Activated CD8-positive, alpha-beta T cell treated with anti-CD3 and anti-CD28 coated beads, Interleukin-2, amount 10 ng/mL, durations not matched to agents 7 days and 5 days (primary cell): ENCODE measurements at regions not wholly inside any gene's neighbourhood (a gene's known extent, or its start where the extent isn't known, plus 50 kb on each side); places are given as distances from the start of the nearest gene placed in this dataset.
A peak's percentile ranks its signal among the peaks of the same experiment; 100 is the strongest.

Experiments
- ATAC-seq: fragments of 150-1000 bp; cut with Tn5 transposase; one replicate; pipeline ENCODE4 v1.10.0; 2021; ENCODE audit warnings: moderate library complexity
- CTCF ChIA-PET: fragments of 350-600 bp; sonication (Branson Sonifier 250); formaldehyde crosslinking; loops from one replicate; lab custom pipeline; 2021; ENCODE audit warnings: antibody characterized with exemption; lab: Charles Lee
- POLR2A ChIA-PET: fragments of 350-600 bp; sonication (Branson Sonifier 250); formaldehyde crosslinking; loops from one replicate; lab custom pipeline; 2021; ENCODE audit warnings: antibody characterized with exemption; lab: Charles Lee
- DNase-seq: peaks from one replicate; pipeline ENCODE4 v3.0.0-alpha.2; 2020
- H3K27ac Mint-ChIP-seq: one replicate; pipeline ENCODE4 v1.8.0; 2021; ENCODE audit warnings: mild to moderate bottlenecking, mixed read lengths
- H3K27me3 Mint-ChIP-seq: one replicate; pipeline ENCODE4 v1.8.0; 2021; ENCODE audit warnings: low read depth, mixed read lengths
- H3K36me3 Mint-ChIP-seq: one replicate; pipeline ENCODE4 v1.8.0; 2021; ENCODE audit warnings: low read depth, mixed read lengths
- H3K4me1 Mint-ChIP-seq: one replicate; pipeline ENCODE4 v1.8.0; 2021; ENCODE audit warnings: low read depth, mixed read lengths
- H3K4me3 Mint-ChIP-seq: one replicate; pipeline ENCODE4 v1.8.0; 2021; ENCODE audit warnings: mild to moderate bottlenecking, mixed read lengths
- H3K9me3 Mint-ChIP-seq: one replicate; pipeline ENCODE4 v1.8.0; 2022; ENCODE audit warnings: mixed read lengths; ENCODE audit not compliant: insufficient read depth

GRCh38 chr12:3988519-3989217 lies 115.5 kb upstream of the PARP11 start:
- Mint-ChIP-seq H3K4me3 (peak overlapping the region; percentile 29), H3K4me1 (peaks cover 25% of the 10 kb centered on the region), H3K27me3 (peaks cover 7% of the 10 kb centered on the region), H3K27ac (peak overlapping the region; percentile 86), H3K9me3 (no peaks in the 10 kb centered on the region), H3K36me3 (peaks cover 2% of the 10 kb centered on the region)
- ATAC-seq (peak; percentile 82), DNase-seq (peak; percentile 48)
- CTCF ChIA-PET = interaction anchor here (0.6 to 12.6 kb wide), 20 partner anchors 10 to 688 kb away, joined by 3 to 186 read pairs (median 4); no protein-coding TSS in a partner anchor
- POLR2A ChIA-PET = interaction anchor here (0.6 to 1.8 kb wide), 14 partner anchors 10 to 285 kb away, joined by 3 to 6 read pairs (median 4); partner anchors contain the start of genes CCND2 and PARP11

GRCh38 chr12:3987571-3987970 lies 114.4 kb upstream of the PARP11 start:
- Mint-ChIP-seq H3K27me3 (peaks cover 2% of the 10 kb centered on the region), H3K36me3 (peaks cover 2% of the 10 kb centered on the region), H3K4me1 (peaks cover 25% of the 10 kb centered on the region), H3K4me3 (no peak overlapping the region), H3K27ac (no peak overlapping the region), H3K9me3 (peaks cover under 1% of the 10 kb centered on the region)
- POLR2A ChIA-PET = interaction anchor here (0.8 to 1.8 kb wide), 7 partner anchors 17 to 286 kb away, joined by 3 to 5 read pairs (median 3); partner anchors contain the start of genes CCND2 and PARP11
- CTCF ChIA-PET = interaction anchor here (0.7 to 12.6 kb wide), 11 partner anchors 9 to 289 kb away, joined by 3 to 186 read pairs (median 4); no protein-coding TSS in a partner anchor
- DNase-seq = no peak
- ATAC-seq = no peak

- peaks cover 2% of the 10 kb centered on the region for H3K36me3 Mint-ChIP-seq
- H3K27me3 Mint-ChIP-seq = no peaks in the 10 kb centered on the region
- ATAC-seq = no peak
- no peak overlapping the region for H3K4me3 Mint-ChIP-seq
- ChIA-PET POLR2A (no interaction called here), CTCF (interaction anchor here (1.3 kb wide), 1 partner anchor 95 kb away, joined by 3 read pairs; no protein-coding TSS in a partner anchor)
- peaks cover 26% of the 10 kb centered on the region for H3K4me1 Mint-ChIP-seq
- H3K27ac Mint-ChIP-seq = no peak overlapping the region
- H3K9me3 Mint-ChIP-seq = peaks cover 10% of the 10 kb centered on the region
- no peak for DNase-seq
Measured at GRCh38 chr12:3980504-3981272, 107.5 kb upstream of the PARP11 start.

GRCh38 chr12:3977621-3978020 lies 104.4 kb upstream of the PARP11 start:
- Mint-ChIP-seq H3K27ac (no peak overlapping the region), H3K27me3 (no peaks in the 10 kb centered on the region), H3K4me1 (peaks cover 54% of the 10 kb centered on the region), H3K4me3 (no peak overlapping the region), H3K9me3 (peaks cover 16% of the 10 kb centered on the region), H3K36me3 (peaks cover 6% of the 10 kb centered on the region)
- CTCF ChIA-PET = interaction anchor here (0.7 to 2.2 kb wide), 4 partner anchors 15 to 129 kb away, joined by 3 to 12 read pairs (median 3); no protein-coding TSS in a partner anchor
- POLR2A ChIA-PET = no interaction called here
- ATAC-seq = no peak
- DNase-seq = no peak

GRCh38 chr12:3976351-3976938 lies 103.2 kb upstream of the PARP11 start:
- Mint-ChIP-seq H3K9me3 (peaks cover 13% of the 10 kb centered on the region), H3K4me1 (peaks cover 62% of the 10 kb centered on the region), H3K36me3 (peaks cover 8% of the 10 kb centered on the region), H3K4me3 (no peak overlapping the region), H3K27me3 (no peaks in the 10 kb centered on the region), H3K27ac (peak overlapping the region; percentile 72)
- CTCF ChIA-PET = interaction anchor here (0.7 to 9.7 kb wide), 12 partner anchors 11 to 439 kb away, joined by 3 to 79 read pairs (median 4); no protein-coding TSS in a partner anchor
- peak; percentile 29 for DNase-seq
- peak; percentile 52 for ATAC-seq
- POLR2A ChIA-PET = interaction anchor here (1.0 to 2.0 kb wide), 3 partner anchors 12 to 299 kb away, joined by 4 to 6 read pairs (median 4); no protein-coding TSS in a partner anchor

- peaks cover 13% of the 10 kb centered on the region for H3K9me3 Mint-ChIP-seq
- ChIA-PET CTCF (interaction anchor here (0.7 to 9.7 kb wide), 11 partner anchors 11 to 440 kb away, joined by 3 to 79 read pairs (median 4); no protein-coding TSS in a partner anchor), POLR2A (interaction anchor here (2.0 kb wide), 1 partner anchor 13 kb away, joined by 6 read pairs; no protein-coding TSS in a partner anchor)
- H3K27me3 Mint-ChIP-seq = no peaks in the 10 kb centered on the region
- DNase-seq = no peak
- H3K4me1 Mint-ChIP-seq = peaks cover 60% of the 10 kb centered on the region
- peak overlapping the region; percentile 3 for H3K27ac Mint-ChIP-seq
- peaks cover 8% of the 10 kb centered on the region for H3K36me3 Mint-ChIP-seq
- H3K4me3 Mint-ChIP-seq = no peak overlapping the region
- ATAC-seq = no peak
Measured at GRCh38 chr12:3975652-3976051, 102.5 kb upstream of the PARP11 start.

GRCh38 chr12:3974883-3975282 lies 101.7 kb upstream of the PARP11 start:
- Mint-ChIP-seq H3K4me3 (no peak overlapping the region), H3K27me3 (no peaks in the 10 kb centered on the region), H3K4me1 (peaks cover 60% of the 10 kb centered on the region), H3K27ac (peak overlapping the region; percentile 81), H3K36me3 (peaks cover 8% of the 10 kb centered on the region), H3K9me3 (peaks cover 13% of the 10 kb centered on the region)
- DNase-seq (no peak), ATAC-seq (no peak)
- ChIA-PET POLR2A (interaction anchor here (0.9 kb wide), 1 partner anchor 27 kb away, joined by 4 read pairs; no protein-coding TSS in a partner anchor), CTCF (interaction anchor here (0.9 to 9.7 kb wide), 6 partner anchors 8 to 91 kb away, joined by 3 to 79 read pairs (median 17); no protein-coding TSS in a partner anchor)

GRCh38 chr12:3973973-3974644 lies 100.9 kb upstream of the PARP11 start:
- peaks cover 60% of the 10 kb centered on the region for H3K4me1 Mint-ChIP-seq
- peaks cover under 1% of the 10 kb centered on the region for H3K27me3 Mint-ChIP-seq
- ChIA-PET CTCF (interaction anchor here (0.9 to 9.7 kb wide), 8 partner anchors 8 to 302 kb away, joined by 3 to 79 read pairs (median 12); no protein-coding TSS in a partner anchor), POLR2A (interaction anchor here (0.5 to 1.7 kb wide), 7 partner anchors 11 to 313 kb away, joined by 3 to 7 read pairs (median 3); partner anchors contain the start of gene CCND2)
- peak overlapping the region; percentile 81 for H3K27ac Mint-ChIP-seq
- H3K36me3 Mint-ChIP-seq = peaks cover 8% of the 10 kb centered on the region
- peaks cover 13% of the 10 kb centered on the region for H3K9me3 Mint-ChIP-seq
- H3K4me3 Mint-ChIP-seq = peak overlapping the region; percentile 20
- DNase-seq (no peak), ATAC-seq (peak; percentile 42)

- H3K4me1 Mint-ChIP-seq = peaks cover 60% of the 10 kb centered on the region
- ATAC-seq (peak; percentile 20), DNase-seq (no peak)
- H3K27ac Mint-ChIP-seq = peak overlapping the region; percentile 75
- POLR2A ChIA-PET = interaction anchor here (0.5 to 1.7 kb wide), 5 partner anchors 196 to 314 kb away, joined by 3 to 7 read pairs (median 3); partner anchors contain the start of gene CCND2
- peaks cover 13% of the 10 kb centered on the region for H3K9me3 Mint-ChIP-seq
- CTCF ChIA-PET = interaction anchor here (1.0 to 9.7 kb wide), 7 partner anchors 9 to 303 kb away, joined by 3 to 79 read pairs (median 14); no protein-coding TSS in a partner anchor
- peaks cover 8% of the 10 kb centered on the region for H3K36me3 Mint-ChIP-seq
- peaks cover 2% of the 10 kb centered on the region for H3K27me3 Mint-ChIP-seq
- H3K4me3 Mint-ChIP-seq = peak overlapping the region; percentile 32
Measured at GRCh38 chr12:3973269-3973884, 100.2 kb upstream of the PARP11 start.

- H3K27ac Mint-ChIP-seq = peak overlapping the region; percentile 75
- peaks cover 13% of the 10 kb centered on the region for H3K9me3 Mint-ChIP-seq
- H3K4me3 Mint-ChIP-seq = peak overlapping the region; percentile 34
- ChIA-PET POLR2A (interaction anchor here (1.4 kb wide), 1 partner anchor 10 kb away, joined by 4 read pairs; no protein-coding TSS in a partner anchor), CTCF (interaction anchor here (1.2 to 9.7 kb wide), 5 partner anchors 9 to 134 kb away, joined by 3 to 79 read pairs (median 30); no protein-coding TSS in a partner anchor)
- peaks cover 8% of the 10 kb centered on the region for H3K36me3 Mint-ChIP-seq
- ATAC-seq = peak; percentile 38
- H3K4me1 Mint-ChIP-seq = peaks cover 55% of the 10 kb centered on the region
- H3K27me3 Mint-ChIP-seq = peaks cover 2% of the 10 kb centered on the region
- peak; percentile 70 for DNase-seq
Measured at GRCh38 chr12:3972576-3972975, 99.4 kb upstream of the PARP11 start.
